Non-pigmented ciliary epithelial cell (primary cell): ENCODE measurements at regions not wholly inside any gene's neighbourhood (a gene's known extent, or its start where the extent isn't known, plus 50 kb on each side); places are given as distances from the start of the nearest gene placed in this dataset.
"Not testable (repeated sequence)": the region's sequence is repeated elsewhere in the genome, so short reads cannot be mapped to it uniquely, and the experiment has no call there.

Experiments used
- DNase-seq: peaks from one replicate; pipeline ENCODE4 v3.0.0-alpha.2; 2010; ENCODE audit warnings: low read depth

DNA sequence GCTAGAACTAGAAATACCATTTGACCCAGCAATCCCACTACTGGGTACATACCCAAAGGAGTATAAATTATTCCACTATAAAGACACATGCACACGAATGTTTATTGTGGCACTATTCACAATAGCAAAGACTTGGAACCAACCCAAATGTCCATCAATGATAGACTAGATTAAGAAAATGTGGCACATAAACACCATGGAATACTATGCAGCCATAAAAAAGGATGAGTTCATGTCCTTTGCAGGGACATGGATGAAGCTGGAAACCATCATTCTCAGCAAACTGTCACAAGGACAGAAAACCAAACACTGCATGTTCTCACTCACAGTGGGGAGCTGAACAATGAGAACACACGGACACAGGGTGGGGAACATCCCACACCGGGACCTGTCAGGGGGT lies 207.8 kb upstream of the CCDC196 start:
- DNase-seq: not testable (repeated sequence)

DNA sequence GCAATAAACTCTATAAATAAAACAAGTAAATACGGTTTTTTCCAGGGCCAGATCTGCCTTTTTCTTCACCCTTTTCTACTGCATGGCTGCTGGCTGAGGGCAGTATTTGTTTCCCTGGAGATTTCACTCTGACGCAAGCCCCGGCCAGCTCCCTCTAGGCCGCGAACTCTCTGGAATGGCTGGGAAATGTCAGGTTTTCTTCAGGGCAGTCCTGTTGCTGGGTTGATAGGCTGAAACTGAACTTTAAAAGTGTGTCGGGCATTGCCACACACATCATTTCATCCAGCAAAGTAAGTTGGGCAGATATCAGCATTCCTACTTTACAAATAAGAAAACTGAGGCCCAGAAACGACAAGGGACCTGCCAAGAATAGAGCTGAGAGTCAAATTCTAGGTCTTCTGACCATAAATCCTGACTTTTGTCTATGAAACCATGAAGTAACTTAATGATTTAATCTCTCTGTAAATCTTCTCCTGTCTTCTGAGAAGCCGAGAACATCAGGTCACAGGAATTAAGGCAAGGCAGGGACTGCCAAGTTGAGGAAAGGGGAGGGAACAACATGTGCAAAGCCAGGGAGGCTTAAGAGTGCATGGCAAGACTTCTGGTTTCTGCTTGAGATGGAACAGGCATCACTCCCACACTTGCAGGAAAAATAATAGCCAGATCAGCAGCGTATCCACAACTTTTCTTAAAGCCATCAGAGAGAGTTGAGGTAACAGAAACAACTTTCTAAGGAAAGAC lies 205.0 kb upstream of the CCDC196 start:
- DNase-seq: no peak

DNA sequence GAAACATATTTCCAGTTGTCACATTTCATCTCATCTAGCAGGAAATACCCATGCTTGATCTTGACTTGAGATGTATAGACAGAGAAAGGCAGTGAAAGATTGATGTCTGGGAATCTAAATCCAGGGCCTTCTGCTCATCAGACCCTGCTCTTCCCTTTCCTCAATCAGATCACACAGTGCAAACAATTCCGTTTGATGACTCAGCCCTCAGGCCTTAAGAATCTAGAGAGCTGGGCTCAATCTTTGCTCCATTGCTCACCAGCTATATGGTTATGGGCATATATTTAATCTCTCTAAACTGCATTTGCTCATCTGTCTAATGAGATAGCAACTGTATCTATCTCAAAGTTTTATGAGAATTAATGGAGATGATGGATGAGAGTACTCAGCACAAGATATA lies 201.8 kb upstream of the CCDC196 start:
- DNase-seq: peak; percentile 14

DNA sequence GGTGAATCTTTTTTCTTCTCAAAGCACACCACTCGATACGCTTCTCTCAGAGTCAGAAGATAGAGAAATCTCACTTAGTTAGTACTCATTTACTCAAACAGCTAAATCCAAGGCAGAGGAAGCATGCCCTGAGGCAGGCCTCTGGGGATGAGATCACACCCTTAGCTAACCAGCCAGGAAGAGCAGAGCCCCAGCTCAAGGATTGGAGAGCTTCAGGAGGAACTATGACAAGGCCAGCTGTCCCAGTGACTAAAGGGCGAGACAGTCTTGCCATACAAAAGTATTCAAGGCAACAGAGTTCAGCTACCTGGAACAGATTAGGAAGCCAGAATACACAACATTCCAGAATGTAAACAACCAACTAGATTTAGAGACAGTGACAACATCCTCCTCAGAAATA lies 197.7 kb upstream of the CCDC196 start:
- DNase-seq: no peak

DNA sequence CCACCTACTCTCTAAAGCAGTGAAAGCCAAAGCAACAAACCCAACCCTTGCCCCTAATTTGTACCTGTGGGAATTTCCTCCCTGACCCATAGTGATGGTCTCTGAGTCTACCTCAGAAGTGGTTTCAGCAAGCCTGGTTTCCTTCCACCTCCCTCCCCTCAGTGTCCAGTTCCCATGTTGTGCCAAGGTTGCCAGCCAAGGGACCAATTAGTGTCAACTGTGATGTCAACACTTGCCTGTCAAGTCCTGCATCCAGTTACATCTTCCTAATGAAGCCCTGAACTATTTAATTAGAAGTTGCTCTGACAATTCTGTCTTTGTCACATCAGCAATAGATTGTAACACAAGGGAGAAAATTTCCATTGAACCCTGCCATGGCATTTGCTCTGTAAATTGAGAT lies 194.4 kb upstream of the CCDC196 start:
- DNase-seq: no peak

DNA sequence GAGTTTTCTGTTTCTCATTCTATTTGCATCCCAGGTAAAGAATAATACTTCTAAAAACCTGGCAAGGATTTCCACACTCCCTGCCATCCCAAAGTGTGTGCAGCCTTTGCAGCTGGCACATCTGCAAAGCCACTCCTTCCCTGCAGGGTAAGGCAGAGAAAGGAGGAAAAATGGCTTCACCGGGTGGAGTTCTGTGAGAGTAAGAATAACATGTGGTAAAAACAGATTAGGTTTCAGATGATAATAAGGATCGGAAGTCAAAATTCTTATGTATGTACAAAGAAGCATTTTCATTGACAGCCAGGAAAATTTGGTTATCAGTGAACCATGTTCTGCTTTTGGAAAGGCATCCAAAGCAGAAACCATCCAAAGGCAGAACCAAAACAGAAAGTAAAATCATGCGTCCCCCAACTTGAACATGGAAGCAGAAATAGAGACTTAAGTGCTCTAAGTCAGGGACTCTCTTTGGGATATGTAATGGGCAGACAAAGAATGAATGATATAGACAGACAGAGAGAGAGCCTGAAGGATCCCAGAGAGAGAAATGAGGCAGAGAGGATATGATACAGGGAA lies 192.6 kb upstream of the CCDC196 start:
- DNase-seq: no peak

DNA sequence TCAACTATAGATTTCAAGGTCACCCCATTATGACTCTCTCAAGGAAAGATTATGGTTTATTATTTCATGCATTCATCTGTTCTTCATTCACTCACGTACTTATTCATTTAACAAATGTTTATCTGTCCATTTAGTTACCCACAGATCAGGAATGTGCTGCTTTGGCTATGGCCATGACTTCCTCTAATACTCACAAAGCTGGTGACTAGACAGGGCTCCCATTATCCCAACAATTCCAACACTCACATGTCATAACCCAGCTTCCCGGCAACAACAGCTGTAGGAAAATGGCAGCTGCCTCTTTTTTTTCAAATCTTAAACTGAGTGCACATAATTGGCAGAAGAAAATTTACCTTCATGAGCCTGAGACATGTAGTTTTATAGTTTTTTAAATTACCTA lies 190.8 kb upstream of the CCDC196 start:
- no peak for DNase-seq

DNA sequence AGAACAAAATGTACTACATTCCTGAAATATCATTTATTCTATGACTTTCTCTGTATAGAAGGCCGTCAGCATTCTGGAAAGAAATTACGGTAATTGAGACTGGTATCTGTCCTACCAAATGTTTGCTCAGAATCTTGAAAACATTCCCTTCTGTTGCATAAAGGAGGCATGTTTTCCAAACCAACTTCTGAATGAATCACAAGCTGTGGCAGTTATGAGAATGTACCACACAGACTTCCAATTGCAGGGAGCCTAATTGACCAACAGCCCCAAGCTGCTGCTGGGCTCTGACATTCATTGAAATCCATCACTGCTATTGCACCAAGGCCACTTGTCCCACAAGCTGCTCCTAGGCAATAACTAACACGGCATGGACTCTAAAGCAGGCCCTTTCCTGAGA lies 185.3 kb upstream of the CCDC196 start:
- DNase-seq: no peak

DNA sequence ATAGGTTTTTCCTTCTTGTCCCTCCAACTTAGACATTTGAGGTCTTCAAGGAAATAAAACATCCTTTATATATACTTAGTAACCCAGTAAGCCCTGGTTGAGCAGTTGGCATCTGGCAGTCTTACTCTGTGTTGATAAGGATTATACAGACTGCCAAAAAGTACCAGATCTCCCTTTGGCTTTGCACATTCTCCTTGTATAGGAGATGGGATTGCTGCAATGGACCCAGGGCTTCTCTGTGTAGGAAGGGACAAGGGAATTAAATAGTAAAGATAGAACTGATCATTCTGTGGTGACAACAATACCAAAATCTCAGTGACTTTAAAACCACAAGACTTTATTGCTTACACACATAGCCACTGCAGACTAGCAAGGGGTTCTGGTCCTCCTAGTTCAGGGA lies 180.1 kb upstream of the CCDC196 start:
- no peak for DNase-seq

DNA sequence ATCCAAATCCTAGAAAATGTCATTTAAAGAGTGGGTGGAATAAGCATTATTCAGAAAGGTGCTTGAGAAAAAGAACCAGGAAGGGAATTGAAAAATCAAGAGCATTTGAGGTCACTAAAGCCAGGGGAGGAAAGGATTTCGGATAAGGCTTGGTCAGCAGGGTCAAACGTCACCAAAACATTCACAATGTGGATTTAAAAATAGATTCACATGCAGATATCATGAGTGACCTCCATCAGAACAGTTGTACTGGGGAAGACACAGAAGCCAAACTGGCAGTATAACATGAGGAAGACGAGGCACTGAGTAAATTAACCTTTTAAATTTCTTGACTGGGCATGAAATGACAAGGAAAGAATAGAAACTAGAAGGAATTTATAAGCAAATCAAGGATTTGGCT lies 175.1 kb upstream of the CCDC196 start:
- DNase-seq: no peak

DNA sequence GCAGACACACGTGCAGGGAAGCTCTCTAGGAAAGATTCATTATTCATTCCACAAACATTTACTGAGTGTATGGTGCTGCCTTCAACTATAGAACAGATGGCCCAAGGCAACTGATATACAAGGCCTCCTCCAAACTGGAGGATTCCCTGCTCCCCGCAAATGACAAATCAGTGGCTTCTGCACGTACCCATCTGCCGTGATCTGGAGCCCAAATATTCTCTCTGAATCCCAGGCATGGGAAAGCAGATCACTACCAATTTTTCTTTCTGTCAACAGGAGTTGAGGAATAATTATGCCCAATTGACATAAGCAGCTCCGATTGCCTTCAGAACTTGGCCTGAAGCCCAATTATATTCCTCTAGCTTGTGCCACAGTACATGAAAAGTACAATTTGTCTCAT lies 174.2 kb upstream of the CCDC196 start:
- no peak for DNase-seq

DNA sequence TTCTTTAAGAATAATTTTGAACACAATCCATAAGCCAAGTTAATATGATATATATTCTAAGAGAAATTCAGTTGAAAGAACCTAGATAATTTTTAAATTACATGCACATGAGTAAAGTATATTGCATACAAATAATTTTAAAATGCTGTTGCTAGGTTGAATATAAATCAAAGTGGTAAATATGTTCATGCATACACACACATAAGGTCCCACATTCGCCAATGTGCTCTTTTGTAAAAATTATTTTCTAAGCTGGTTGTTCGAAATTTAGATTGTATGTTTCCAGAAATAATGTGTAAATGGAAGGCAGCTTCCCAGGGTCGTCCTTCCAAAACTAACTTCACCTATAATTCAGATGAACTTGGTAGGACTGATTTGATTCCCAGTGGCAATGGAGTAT lies 173.7 kb upstream of the CCDC196 start:
- no peak for DNase-seq

DNA sequence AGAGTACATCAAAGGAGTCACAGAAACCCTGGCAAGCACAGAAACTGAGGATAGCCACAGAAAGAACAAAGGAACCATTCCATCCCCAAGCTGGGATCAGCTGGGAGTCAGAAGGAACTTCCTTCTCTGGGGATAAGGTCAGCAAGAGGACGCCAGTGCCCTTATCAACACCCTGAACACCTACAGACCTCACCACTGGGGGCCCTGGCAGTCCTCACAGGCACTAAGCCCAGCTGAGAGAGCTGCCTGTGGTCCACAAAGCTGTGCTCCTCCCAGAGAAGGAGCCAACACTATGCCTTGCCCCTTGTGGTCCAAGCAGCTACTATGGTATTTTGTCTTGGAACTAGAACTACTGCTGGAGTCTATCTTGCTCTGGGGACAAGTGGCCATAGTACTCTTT lies 171.1 kb upstream of the CCDC196 start:
- DNase-seq: no peak

DNA sequence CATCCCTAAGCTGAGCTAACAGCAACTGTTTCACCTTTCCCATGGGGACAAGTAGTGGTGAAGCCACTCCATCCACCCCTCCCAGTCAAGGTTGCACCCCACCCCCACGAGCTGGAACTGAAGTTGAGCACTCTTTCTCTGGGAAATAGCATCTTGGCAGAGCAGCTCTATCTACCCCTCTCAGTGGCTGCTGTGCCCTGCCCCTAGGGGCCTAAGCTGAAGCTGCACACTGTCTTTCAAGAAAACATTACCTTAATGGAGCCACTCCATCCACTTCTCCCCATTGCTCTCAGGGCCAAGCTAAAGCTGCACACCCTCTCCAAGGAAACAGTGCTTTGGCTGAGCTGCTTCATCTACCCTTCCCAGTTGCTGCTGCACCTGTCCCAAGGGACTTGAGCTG lies 170.6 kb upstream of the CCDC196 start:
- DNase-seq: no peak

DNA sequence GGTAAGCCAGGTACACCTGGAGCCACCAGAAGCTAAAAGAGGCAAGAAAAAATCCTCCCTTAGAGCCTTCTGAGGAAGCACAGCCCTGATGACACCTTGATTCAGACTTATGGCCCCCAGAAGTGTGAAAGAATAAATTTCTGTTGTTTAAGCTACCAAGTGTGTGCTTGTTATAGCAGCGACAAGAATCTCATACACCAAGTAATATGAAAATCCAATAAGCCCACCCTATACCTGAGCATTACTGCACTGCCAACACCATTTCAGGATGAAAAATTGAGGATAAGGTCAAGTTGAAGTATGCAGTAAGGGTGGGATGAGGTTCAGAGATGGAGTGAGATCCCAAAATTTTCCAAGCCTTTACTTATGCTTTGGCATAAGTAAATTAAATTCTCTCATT lies 163.6 kb upstream of the CCDC196 start:
- no peak for DNase-seq

DNA sequence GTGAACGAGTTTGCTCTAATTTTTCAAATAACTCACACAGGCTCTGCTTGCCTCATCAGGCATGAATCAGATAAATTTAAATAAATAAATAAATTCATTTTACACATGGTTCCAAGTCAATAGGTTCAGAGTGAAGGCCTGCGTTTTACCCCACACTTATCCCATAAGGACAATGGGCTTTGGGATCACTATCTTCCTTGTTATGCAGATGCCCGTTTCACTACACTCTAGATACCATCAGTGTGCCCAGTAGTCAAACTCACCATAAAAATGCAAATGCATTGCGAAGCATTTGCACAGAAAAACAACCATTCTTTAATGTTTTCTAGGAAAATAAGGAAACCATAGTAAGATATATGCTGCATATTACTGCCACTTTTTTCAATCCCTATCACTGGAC lies 155.9 kb upstream of the CCDC196 start:
- no peak for DNase-seq

DNA sequence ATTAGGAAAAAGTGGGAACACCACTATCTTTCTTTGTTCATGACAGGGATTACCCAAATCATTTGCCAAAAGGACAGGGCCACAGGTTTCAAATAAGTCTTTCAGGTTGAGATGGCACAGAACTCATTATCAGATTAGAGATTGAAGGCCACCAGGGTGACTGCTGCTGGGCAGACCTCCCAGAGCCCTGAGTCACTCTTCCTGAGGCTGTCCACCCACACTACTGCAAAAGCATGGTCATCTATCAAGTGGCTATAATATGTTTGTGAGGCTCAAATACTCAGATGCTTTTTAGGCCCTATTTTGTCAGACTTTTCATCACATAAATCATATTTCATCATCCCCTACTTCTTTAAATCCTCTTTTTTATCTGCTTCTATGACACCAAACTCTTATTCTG lies 155.3 kb upstream of the CCDC196 start:
- no peak for DNase-seq

DNA sequence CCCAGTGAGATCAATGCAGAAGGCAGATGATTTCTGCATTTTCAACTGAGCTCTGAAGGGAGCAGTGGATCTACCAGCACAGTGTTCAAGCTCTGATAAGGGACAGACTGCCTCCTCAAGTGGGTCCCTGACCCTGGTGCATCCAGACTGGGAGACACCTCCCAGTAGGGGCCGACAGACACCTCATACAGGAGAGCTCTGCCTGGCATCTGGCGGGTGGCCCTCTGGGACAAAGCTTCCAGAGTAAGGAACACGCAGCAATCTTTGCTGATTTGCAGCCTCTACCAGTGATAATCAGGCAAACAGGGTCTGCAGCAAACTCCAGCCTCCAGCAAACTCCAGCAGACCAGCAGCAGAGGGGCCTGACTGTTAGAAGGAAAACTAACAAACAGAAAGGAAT lies 152.9 kb upstream of the CCDC196 start:
- not testable (repeated sequence) for DNase-seq

DNA sequence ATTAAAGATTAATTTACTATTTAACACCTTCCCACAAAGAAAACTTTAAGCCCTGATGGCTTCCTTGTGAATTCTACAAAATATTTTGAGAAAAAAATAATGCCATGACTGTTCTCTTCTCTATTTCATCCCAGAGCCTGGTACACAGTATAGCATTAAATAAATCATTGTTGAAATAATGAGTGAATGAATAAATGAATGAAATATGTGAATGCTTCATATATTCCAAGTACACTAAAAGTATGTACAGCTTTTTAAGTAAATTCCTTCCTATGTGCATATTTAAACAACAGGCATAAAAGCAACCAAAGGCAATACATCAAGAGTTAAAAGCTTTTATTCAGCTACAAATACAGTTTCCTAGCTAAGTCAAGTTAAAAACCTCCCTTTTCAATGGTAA lies 144.9 kb upstream of the CCDC196 start:
- no peak for DNase-seq

DNA sequence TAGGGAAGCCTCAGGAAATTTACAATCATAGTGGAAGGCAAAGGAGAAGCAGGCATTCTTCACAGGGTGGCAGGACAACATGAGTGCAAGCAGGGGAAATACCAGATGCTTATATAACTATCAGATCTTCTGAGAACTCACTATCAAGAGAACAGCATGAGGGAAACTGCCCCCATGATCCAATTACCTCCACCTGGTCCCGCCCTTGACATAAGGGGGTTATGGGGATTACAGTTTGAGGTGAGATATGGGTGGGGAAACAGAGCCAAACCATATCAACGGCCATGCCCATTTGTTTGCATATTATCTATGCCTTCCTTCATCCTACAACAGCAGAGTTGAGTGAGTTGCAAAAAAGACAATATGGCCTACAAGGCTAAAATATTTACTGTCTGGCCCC lies 140.2 kb upstream of the CCDC196 start:
- no peak for DNase-seq

DNA sequence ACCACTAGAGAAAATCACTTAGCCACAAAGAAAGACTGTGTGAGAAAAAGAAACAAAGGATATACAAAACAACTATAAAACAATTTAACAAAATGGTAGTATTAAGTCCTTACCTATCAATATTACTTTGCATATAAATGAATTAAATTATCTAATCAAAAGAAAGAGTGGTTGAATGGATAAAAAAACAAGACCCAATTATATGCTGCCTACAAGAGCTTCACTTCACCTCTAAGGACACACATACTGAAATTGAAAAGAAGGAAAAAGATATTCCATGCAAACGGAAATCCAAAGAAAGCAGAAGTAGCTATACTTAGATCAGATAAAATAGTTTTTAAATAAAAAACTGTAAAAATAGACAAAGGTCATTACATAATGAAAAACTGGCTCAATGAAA lies 134.9 kb upstream of the CCDC196 start:
- DNase-seq: no peak

DNA sequence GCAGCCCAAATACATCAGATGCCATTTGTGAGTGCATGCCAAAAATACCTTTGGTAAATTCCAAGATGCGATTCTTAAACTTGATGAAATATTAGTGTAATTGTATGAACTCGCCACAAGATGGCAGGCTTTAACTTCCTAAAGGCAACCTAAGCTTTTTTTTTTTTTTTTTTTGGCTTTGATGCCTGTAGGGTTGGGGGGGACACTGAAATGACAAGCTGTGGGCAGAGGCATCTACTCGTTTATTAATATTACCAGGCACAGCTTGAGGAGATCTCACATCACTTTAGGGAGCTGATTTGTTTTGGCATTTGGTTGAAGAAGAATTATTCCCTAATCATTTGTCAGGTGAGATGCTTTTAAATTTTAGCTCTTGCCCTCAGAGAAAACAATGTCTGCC lies 126.7 kb upstream of the CCDC196 start:
- DNase-seq: peak; percentile 34

DNA sequence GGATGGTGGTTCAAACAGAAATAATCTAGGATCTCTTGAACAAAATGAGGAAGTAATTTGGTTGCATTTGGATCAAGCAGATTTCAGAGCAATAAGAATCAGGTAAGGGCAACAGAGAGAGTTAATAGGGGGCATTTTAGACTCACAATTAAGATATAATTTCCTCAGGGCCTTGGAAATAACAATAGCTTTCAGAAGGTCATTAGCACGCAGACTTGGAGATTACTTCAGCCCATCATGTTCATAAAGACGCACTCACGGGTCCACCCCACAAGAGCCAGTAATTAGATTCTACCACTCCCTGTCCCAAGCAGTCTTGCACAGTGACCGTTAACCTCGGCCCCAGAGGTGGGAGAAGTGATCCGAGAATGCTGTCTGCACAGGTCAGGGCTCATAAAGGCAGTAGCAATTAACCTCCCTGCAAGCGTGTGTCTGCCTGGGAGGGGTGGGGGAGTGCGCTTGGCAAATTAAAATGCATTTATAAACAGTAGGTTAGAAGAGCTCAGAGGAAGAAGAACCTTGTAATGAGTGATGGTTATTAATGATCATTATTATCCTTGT lies 125.7 kb upstream of the CCDC196 start:
- DNase-seq: no peak

DNA sequence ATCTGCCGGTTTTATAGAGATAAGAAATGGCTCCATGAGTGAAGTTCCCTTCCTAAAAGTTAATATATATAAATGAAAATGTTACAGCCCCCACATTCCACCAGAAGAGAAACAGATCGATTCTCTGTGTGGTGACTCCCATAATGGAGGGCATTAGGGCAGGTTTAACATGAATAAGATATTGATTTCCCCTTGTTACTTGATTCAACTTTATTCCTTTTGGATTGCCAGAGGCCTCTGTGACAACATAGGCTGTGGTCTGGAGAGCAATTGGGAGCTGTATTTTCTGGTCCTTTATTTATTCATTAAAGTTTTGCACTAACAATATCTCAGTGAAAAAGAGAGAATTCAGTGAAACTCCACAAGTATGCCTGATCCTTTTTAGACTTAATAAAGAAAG lies 125.2 kb upstream of the CCDC196 start:
- no peak for DNase-seq
